Natural killer cell (primary cell): ENCODE measurements at regions not wholly inside any gene's neighbourhood (a gene's known extent, or its start where the extent isn't known, plus 50 kb on each side); places are given as distances from the start of the nearest gene placed in this dataset.

Experiments used
- ATAC-seq, 3 donors: fragments of 150-1000 bp in 2 of 3; fragments of 200-7000 bp in 1 of 3; cut with Tn5 transposase; 1 replicate in 1 of 3; 2 replicates in 2 of 3; pipeline ENCODE4 v1.10.0; 2021; ENCODE audit warnings: mild to moderate bottlenecking in 2 of 3, moderate library complexity in 2 of 3
- DNase-seq, 2 donors: peaks; one replicate each; pipeline versions ENCODE4 v3.0.0 to v3.0.0-alpha.2; 2013 to 2021; ENCODE audit warnings: mixed read lengths in 1 of 2
- H3K27ac ChIP-seq: one replicate; pipeline ENCODE4 v1.5.1; 2013; ENCODE audit warnings: mild to moderate bottlenecking, low read length
- H3K27me3 ChIP-seq: one replicate; pipeline ENCODE4 v1.6.1; 2013; ENCODE audit warnings: low read length; ENCODE audit not compliant: control insufficient read depth, insufficient read depth
- H3K36me3 ChIP-seq: one replicate; pipeline ENCODE4 v1.6.1; 2013; ENCODE audit warnings: low read length; ENCODE audit not compliant: control insufficient read depth, insufficient read depth
- H3K4me1 ChIP-seq: one replicate; pipeline ENCODE4 v1.6.1; 2013; ENCODE audit warnings: low read length; ENCODE audit not compliant: control insufficient read depth, insufficient read depth
- H3K4me3 ChIP-seq: one replicate; pipeline ENCODE4 v1.5.1; 2013; ENCODE audit warnings: low read length
- H3K9me3 ChIP-seq: one replicate; pipeline ENCODE4 v1.6.1; 2013; ENCODE audit warnings: low read length; ENCODE audit not compliant: control insufficient read depth, insufficient read depth
- H3K27ac Mint-ChIP-seq, 2 donors: one replicate each; pipeline ENCODE4 v1.8.0; 2022; ENCODE audit warnings: mild to moderate bottlenecking in 2 of 2, mixed read lengths in 2 of 2, moderate library complexity in 1 of 2
- H3K27me3 Mint-ChIP-seq, 2 donors: one replicate each; pipeline ENCODE4 v1.8.0; 2022; ENCODE audit warnings: low read depth in 2 of 2, mixed read lengths in 2 of 2
- H3K36me3 Mint-ChIP-seq: one replicate; pipeline ENCODE4 v1.8.0; 2022; ENCODE audit warnings: mixed read lengths
- H3K4me1 Mint-ChIP-seq, 2 donors: one replicate each; pipeline ENCODE4 v1.8.0; 2022; ENCODE audit warnings: mixed read lengths in 2 of 2
- H3K4me3 Mint-ChIP-seq: one replicate; pipeline ENCODE4 v1.8.0; 2022; ENCODE audit warnings: mild to moderate bottlenecking, moderate library complexity, mixed read lengths
- H3K9me3 Mint-ChIP-seq, 2 donors: one replicate each; pipeline ENCODE4 v1.8.0; 2022; ENCODE audit warnings: mixed read lengths in 2 of 2
- WGBS: methylation state at CpG from one replicate; pipeline ENCODE4 v1.1.7; 2013; ENCODE audit warnings: missing lambda C conversion rate; ENCODE audit not compliant: insufficient coverage; 5-methylcytosine and 5-hydroxymethylcytosine counted together
- intact Hi-C: fragments of 100-400 bp; cut with micrococcal nuclease; formaldehyde crosslinking; loops from one replicate; pipeline ENCODE4 v1.14.2; 2022
- TF ChIP-seq, protein P1 (sequence below): fragments of 200-600 bp; IDR thresholded peaks from one replicate; pipeline ENCODE4 v1.8.0; 2022; ENCODE audit warnings: antibody characterized with exemption

DNA sequence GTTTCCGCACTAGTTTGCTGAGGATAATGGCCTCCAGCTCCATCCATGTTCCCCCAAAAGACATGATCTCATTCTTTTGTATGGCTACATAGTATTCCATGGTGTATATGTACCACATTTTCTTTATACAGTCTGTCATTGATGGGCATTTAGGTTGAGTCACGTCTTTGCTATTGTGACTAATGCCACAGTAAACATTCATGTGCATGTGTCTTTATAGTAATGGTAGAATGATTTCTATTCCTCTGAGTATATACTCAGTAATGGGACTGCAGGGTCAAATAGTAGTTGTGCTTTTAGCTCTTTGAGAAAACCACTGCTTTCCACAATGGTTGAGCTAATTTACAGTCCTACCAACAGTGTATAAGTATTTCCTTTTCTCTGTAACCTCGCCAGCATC, 78.3 kb upstream of the BCL9 start:
- peaks cover 3% of the 10 kb centered on the region for H3K27me3 ChIP-seq
- Mint-ChIP-seq H3K27me3 (peaks cover 28 to 59% of the 10 kb centered on the region in 2 donors), H3K9me3 (peaks cover 4 to 8% of the 10 kb centered on the region in 2 donors), H3K4me1 (no peaks in the 10 kb centered on the region), H3K36me3 (peaks cover 24% of the 10 kb centered on the region), H3K27ac (no peak overlapping the region), H3K4me3 (no peak overlapping the region)
- H3K27ac ChIP-seq: no peak overlapping the region
- H3K4me1 ChIP-seq: no peaks in the 10 kb centered on the region
- TF ChIP-seq, protein P1, sequence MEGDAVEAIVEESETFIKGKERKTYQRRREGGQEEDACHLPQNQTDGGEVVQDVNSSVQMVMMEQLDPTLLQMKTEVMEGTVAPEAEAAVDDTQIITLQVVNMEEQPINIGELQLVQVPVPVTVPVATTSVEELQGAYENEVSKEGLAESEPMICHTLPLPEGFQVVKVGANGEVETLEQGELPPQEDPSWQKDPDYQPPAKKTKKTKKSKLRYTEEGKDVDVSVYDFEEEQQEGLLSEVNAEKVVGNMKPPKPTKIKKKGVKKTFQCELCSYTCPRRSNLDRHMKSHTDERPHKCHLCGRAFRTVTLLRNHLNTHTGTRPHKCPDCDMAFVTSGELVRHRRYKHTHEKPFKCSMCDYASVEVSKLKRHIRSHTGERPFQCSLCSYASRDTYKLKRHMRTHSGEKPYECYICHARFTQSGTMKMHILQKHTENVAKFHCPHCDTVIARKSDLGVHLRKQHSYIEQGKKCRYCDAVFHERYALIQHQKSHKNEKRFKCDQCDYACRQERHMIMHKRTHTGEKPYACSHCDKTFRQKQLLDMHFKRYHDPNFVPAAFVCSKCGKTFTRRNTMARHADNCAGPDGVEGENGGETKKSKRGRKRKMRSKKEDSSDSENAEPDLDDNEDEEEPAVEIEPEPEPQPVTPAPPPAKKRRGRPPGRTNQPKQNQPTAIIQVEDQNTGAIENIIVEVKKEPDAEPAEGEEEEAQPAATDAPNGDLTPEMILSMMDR: no peak
- no peak for DNase-seq
- no peaks in the 10 kb centered on the region for H3K9me3 ChIP-seq
- no peaks in the 10 kb centered on the region for H3K36me3 ChIP-seq
- WGBS: 62% methylated on average over 2 of the region's 3 CpGs
- intact Hi-C loops: no loop called here
- ATAC-seq: no peak
- no peak overlapping the region for H3K4me3 ChIP-seq

DNA sequence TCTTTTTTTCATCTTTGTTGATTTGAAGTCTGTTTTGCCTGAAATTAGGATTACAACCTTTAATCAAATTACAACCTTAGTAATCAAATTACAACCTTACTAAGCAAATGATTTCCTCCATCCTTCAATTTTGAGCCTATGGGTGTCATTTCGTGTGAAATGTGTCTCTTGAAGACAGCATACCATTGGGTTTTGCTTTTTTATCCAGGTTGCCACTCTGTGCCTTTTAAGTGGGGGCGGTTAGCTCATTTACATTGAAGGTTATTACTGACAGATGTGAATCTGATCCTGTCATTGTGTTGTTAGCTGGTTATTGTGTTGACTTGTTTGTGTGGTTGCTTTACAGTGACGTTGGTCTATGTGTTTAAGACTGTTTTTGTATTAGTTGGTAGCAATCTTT, 74.8 kb upstream of the BCL9 start:
- H3K27me3 ChIP-seq: peaks cover 3% of the 10 kb centered on the region
- TF ChIP-seq, protein P1: no peak
- H3K4me3 ChIP-seq: no peak overlapping the region
- Mint-ChIP-seq H3K36me3 (peaks cover 24% of the 10 kb centered on the region), H3K27ac (no peak overlapping the region), H3K9me3 (peaks cover 4 to 8% of the 10 kb centered on the region in 2 donors), H3K4me3 (no peak overlapping the region), H3K4me1 (no peaks in the 10 kb centered on the region), H3K27me3 (peaks cover 28 to 56% of the 10 kb centered on the region in 2 donors)
- intact Hi-C loops: no loop called here
- H3K4me1 ChIP-seq: no peaks in the 10 kb centered on the region
- H3K36me3 ChIP-seq: no peaks in the 10 kb centered on the region
- 60% methylated on average over 2 of the region's 3 CpGs for WGBS
- no peak overlapping the region for H3K27ac ChIP-seq
- DNase-seq (no peak), ATAC-seq (no peak)
- no peaks in the 10 kb centered on the region for H3K9me3 ChIP-seq

DNA sequence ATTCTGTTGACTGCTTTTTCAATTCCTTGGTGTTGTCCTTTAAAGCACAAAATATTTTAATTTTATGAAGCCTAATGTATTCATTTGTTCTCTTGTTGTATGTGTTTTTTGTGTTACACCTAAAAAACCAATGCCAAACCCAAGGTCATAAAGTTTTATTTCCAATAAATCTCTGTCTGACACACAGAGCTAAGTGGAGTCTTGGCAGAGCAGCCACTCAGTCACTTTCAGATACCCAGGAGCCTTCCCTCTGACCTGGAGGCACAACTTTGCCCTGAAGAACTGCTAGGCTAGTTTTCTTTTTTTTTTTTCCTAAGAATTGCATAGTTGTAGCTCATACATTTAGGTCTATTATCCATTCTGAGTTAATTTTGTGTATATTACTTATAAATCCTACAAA, 71.2 kb upstream of the BCL9 start:
- Mint-ChIP-seq H3K27me3 (peaks cover 29 to 68% of the 10 kb centered on the region in 2 donors), H3K36me3 (peaks cover 24% of the 10 kb centered on the region), H3K4me1 (no peaks in the 10 kb centered on the region), H3K4me3 (no peak overlapping the region), H3K27ac (no peak overlapping the region), H3K9me3 (peaks cover 4 to 8% of the 10 kb centered on the region in 2 donors)
- Histone ChIP-seq H3K9me3 (no peaks in the 10 kb centered on the region), H3K4me1 (no peaks in the 10 kb centered on the region), H3K4me3 (no peak overlapping the region), H3K27ac (no peak overlapping the region), H3K27me3 (peaks cover 4% of the 10 kb centered on the region), H3K36me3 (no peaks in the 10 kb centered on the region)
- intact Hi-C loops: no loop called here
- TF ChIP-seq, protein P1: no peak
- ATAC-seq (no peak), DNase-seq (no peak)

DNA sequence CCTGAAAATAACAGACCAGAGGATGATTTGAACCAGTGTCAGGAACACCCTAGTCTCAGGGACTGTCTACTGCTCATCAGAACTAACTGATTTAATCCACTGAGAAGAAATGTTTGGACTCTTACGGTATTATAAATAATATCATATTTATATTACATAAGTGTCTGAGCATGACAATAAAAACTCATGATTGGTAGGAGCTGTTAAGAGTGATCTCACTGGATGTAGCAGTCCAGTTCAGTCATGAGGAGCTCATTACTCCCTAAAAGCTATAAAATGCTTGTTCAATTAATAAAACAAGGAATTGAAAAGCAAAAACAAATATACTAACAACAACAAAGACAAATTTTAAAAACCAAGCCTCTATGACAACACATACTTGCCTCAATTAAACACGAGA, 68.8 kb upstream of the BCL9 start:
- no peak overlapping the region for H3K4me3 ChIP-seq
- H3K36me3 ChIP-seq: no peaks in the 10 kb centered on the region
- no peaks in the 10 kb centered on the region for H3K9me3 ChIP-seq
- no peak overlapping the region for H3K27ac ChIP-seq
- intact Hi-C loops: no loop called here
- DNase-seq: no peak
- TF ChIP-seq, protein P1: no peak
- WGBS: 63% methylated on average over 1 of the region's 2 CpGs
- peaks cover 0 to 3% of the 10 kb centered on the region in 2 donors for H3K9me3 Mint-ChIP-seq
- peaks cover 4% of the 10 kb centered on the region for H3K36me3 Mint-ChIP-seq
- no peaks in the 10 kb centered on the region for H3K4me1 Mint-ChIP-seq
- ATAC-seq: no peak
- no peak overlapping the region for H3K4me3 Mint-ChIP-seq
- H3K27me3 Mint-ChIP-seq: peaks cover 22 to 52% of the 10 kb centered on the region in 2 donors
- H3K4me1 ChIP-seq: no peaks in the 10 kb centered on the region
- H3K27me3 ChIP-seq: peaks cover 2% of the 10 kb centered on the region
- no peak overlapping the region for H3K27ac Mint-ChIP-seq
